ENCODE measurements at regions not wholly inside any gene's neighbourhood (a gene's known extent, or its start where the extent isn't known, plus 50 kb on each side); places are given as distances from the start of the nearest gene placed in this dataset.

- H3K9me3 Mint-ChIP-seq (ENCODE audit: low read depth, unreplicated experiment): no peaks in the 10 kb centered on the region
- no peaks in the 10 kb centered on the region for H3K36me3 Mint-ChIP-seq (ENCODE audit: insufficient read depth, unreplicated experiment)
- H3K27me3 Mint-ChIP-seq (ENCODE audit: unreplicated experiment): peaks cover 8% of the 10 kb centered on the region
- H3K4me1 Mint-ChIP-seq (ENCODE audit: low read depth, unreplicated experiment): peaks cover 3% of the 10 kb centered on the region
- H3K27ac Mint-ChIP-seq (ENCODE audit: unreplicated experiment): no peak overlapping the region
- intact Hi-C loops (cut with micrococcal nuclease; ENCODE audit: unreplicated experiment): no loop called here
- no peak for DNase-seq
- CTCF ChIA-PET: interaction anchor here (0.5 kb wide), 1 partner anchor 8 kb away, joined by 3 read pairs; no protein-coding TSS in a partner anchor
- no TSS peak for BruUV-seq (replicated peaks)
- H3K4me3 Mint-ChIP-seq (ENCODE audit: low read depth, unreplicated experiment): no peak overlapping the region
- TF ChIP-seq CTCF (IDR thresholded peaks at IDR 0.05; ENCODE audit: unreplicated experiment): no peak
These were observed 163.6 kb downstream of the FAM43A start for GRCh38 chr3:194849166-194849875.

- no peak overlapping the region for H3K27ac Mint-ChIP-seq (ENCODE audit: unreplicated experiment)
- intact Hi-C loops (cut with micrococcal nuclease; ENCODE audit: unreplicated experiment): loop anchor here (10.0 kb wide), 1 partner anchor 166 kb away; the partner anchor contains the start of gene FAM43A
These were observed 165.6 kb downstream of the FAM43A start for GRCh38 chr3:194851254-194851653.

GRCh38 chr3:194851941-194852340 lies 166.3 kb downstream of the FAM43A start:
- CTCF ChIA-PET: interaction anchor here (1.1 to 1.3 kb wide), 2 partner anchors 11 to 169 kb away, joined by 3 read pairs; no protein-coding TSS in a partner anchor
- Mint-ChIP-seq H3K9me3 (ENCODE audit: low read depth, unreplicated experiment) (no peaks in the 10 kb centered on the region), H3K36me3 (ENCODE audit: insufficient read depth, unreplicated experiment) (no peaks in the 10 kb centered on the region), H3K27ac (ENCODE audit: unreplicated experiment) (no peak overlapping the region), H3K27me3 (ENCODE audit: unreplicated experiment) (peaks cover 23% of the 10 kb centered on the region), H3K4me1 (ENCODE audit: low read depth, unreplicated experiment) (peaks cover 15% of the 10 kb centered on the region), H3K4me3 (ENCODE audit: low read depth, unreplicated experiment) (no peak overlapping the region)
- DNase-seq: no peak
- no TSS peak for BruUV-seq (replicated peaks)
- intact Hi-C loops (cut with micrococcal nuclease; ENCODE audit: unreplicated experiment): loop anchor here (10.0 kb wide), 1 partner anchor 167 kb away; the partner anchor contains the start of gene FAM43A
- no peak for TF ChIP-seq CTCF (IDR thresholded peaks at IDR 0.05; ENCODE audit: unreplicated experiment)

More at GRCh38 chr3:194851254-194851653, 165.6 kb downstream of the FAM43A start:
- CTCF ChIA-PET: interaction anchor here (0.6 to 1.2 kb wide), 2 partner anchors 10 to 135 kb away, joined by 4 to 7 read pairs; no protein-coding TSS in a partner anchor
- no peak for DNase-seq
- no TSS peak for BruUV-seq (replicated peaks)
- H3K9me3 Mint-ChIP-seq (ENCODE audit: low read depth, unreplicated experiment): no peaks in the 10 kb centered on the region
- peaks cover 23% of the 10 kb centered on the region for H3K27me3 Mint-ChIP-seq (ENCODE audit: unreplicated experiment)
- no peaks in the 10 kb centered on the region for H3K36me3 Mint-ChIP-seq (ENCODE audit: insufficient read depth, unreplicated experiment)
- H3K4me1 Mint-ChIP-seq (ENCODE audit: low read depth, unreplicated experiment): peaks cover 15% of the 10 kb centered on the region
- no peak overlapping the region for H3K4me3 Mint-ChIP-seq (ENCODE audit: low read depth, unreplicated experiment)
- no peak for TF ChIP-seq CTCF (IDR thresholded peaks at IDR 0.05; ENCODE audit: unreplicated experiment)

GRCh38 chr3:194852345-194852744 lies 166.7 kb downstream of the FAM43A start:
- intact Hi-C loops (cut with micrococcal nuclease; ENCODE audit: unreplicated experiment): loop anchor here (10.0 kb wide), 1 partner anchor 168 kb away; the partner anchor contains the start of gene FAM43A
- H3K9me3 Mint-ChIP-seq (ENCODE audit: low read depth, unreplicated experiment): no peaks in the 10 kb centered on the region
- H3K4me1 Mint-ChIP-seq (ENCODE audit: low read depth, unreplicated experiment): peaks cover 15% of the 10 kb centered on the region
- CTCF ChIA-PET: interaction anchor here (1.1 to 1.3 kb wide), 4 partner anchors 12 to 169 kb away, joined by 3 to 6 read pairs (median 3); no protein-coding TSS in a partner anchor
- DNase-seq: no peak
- H3K27me3 Mint-ChIP-seq (ENCODE audit: unreplicated experiment): peaks cover 23% of the 10 kb centered on the region
- H3K36me3 Mint-ChIP-seq (ENCODE audit: insufficient read depth, unreplicated experiment): no peaks in the 10 kb centered on the region
- no TSS peak for BruUV-seq (replicated peaks)
- H3K4me3 Mint-ChIP-seq (ENCODE audit: low read depth, unreplicated experiment): no peak overlapping the region
- no peak for TF ChIP-seq CTCF (IDR thresholded peaks at IDR 0.05; ENCODE audit: unreplicated experiment)
- no peak overlapping the region for H3K27ac Mint-ChIP-seq (ENCODE audit: unreplicated experiment)
